K562 (cell line): ENCODE measurements at regions not wholly inside any gene's neighbourhood (a gene's known extent, or its start where the extent isn't known, plus 50 kb on each side); places are given as distances from the start of the nearest gene placed in this dataset.

Experiments
- ARID2 ChIP-seq: fragments of 450-650 bp; IDR thresholded peaks from 2 replicates; pipeline ENCODE4 v1.6.1; 2017; ENCODE audit warnings: antibody characterized with exemption, mild to moderate bottlenecking
- ARNT ChIP-seq, 2 experiments: fragments of 450-650 bp; IDR thresholded peaks; 2 replicates each; pipeline ENCODE4 v1.6.1; 2016; ENCODE audit warnings: mild to moderate bottlenecking in 1 of 2
- ATF1 ChIP-seq, 2 experiments: fragments of 450-650 bp in 1 of 2; IDR thresholded peaks; 2 replicates each; pipeline ENCODE4 v1.6.1; 2016; ENCODE audit warnings: missing compliant biosample characterization in 1 of 2, missing genetic modification characterization in 1 of 2
- ATF7 ChIP-seq: fragments of 450-650 bp; IDR thresholded peaks from 2 replicates; pipeline ENCODE4 v1.7.1; 2014; ENCODE audit warnings: mild to moderate bottlenecking, moderate library complexity
- CBX3 ChIP-seq, 2 experiments: IDR thresholded peaks; 1 replicate in 1 of 2; 2 replicates in 1 of 2; pipeline ENCODE4 v1.6.1; 2012; ENCODE audit warnings: inconsistent platforms in 2 of 2, low read length in 2 of 2, borderline replicate concordance in 1 of 2, control low read depth in 1 of 2
- CEBPB ChIP-seq: fragments of 450-650 bp; IDR thresholded peaks from 2 replicates; pipeline ENCODE4 v1.6.1; 2016; ENCODE audit warnings: missing genetic modification characterization, missing compliant biosample characterization
- CREM ChIP-seq: IDR thresholded peaks from 2 replicates; pipeline ENCODE4 v1.6.1; 2014; ENCODE audit warnings: antibody characterized with exemption, low read depth
- CTBP1 ChIP-seq: fragments of 450-650 bp; IDR thresholded peaks from 2 replicates; pipeline ENCODE4 v1.6.1; 2016; ENCODE audit warnings: borderline replicate concordance
- E2F6 ChIP-seq, 2 experiments: IDR thresholded peaks; 2 replicates each; pipeline ENCODE4 v1.6.1; 2011; ENCODE audit warnings: borderline replicate concordance in 1 of 2, control low read depth in 1 of 2, low read depth in 1 of 2, low read length in 1 of 2, mild to moderate bottlenecking in 1 of 2, mixed read lengths in 1 of 2, moderate library complexity in 1 of 2; ENCODE audit not compliant: insufficient read depth in 1 of 2, insufficient read length in 1 of 2, poor library complexity in 1 of 2, severe bottlenecking in 1 of 2; ENCODE audit errors: extremely low read depth in 1 of 2
- EGR1 ChIP-seq: fragments of 450-650 bp; conservative IDR thresholded peaks from 2 replicates; pipeline ENCODE4 v1.6.1; 2017; ENCODE audit warnings: mild to moderate bottlenecking
- EP300 ChIP-seq: IDR thresholded peaks from 2 replicates; pipeline ENCODE4 v1.6.1; 2012; ENCODE audit warnings: low read length, improper control_type of control experiment
- ETV6 ChIP-seq, 3 experiments: fragments of 150-350 bp in 1 of 3; sonication (generic) in 1 of 3; formaldehyde crosslinking in 1 of 3; IDR thresholded peaks; 2 replicates each; pipeline versions ENCODE4 v1.6.1 to v1.8.0; 2014 to 2022; ENCODE audit warnings: borderline replicate concordance in 2 of 3, low read depth in 2 of 3, antibody characterized with exemption in 1 of 3, low read length in 1 of 3, mild to moderate bottlenecking in 1 of 3, missing genetic modification reagents in 1 of 3
- HMBOX1 ChIP-seq: sonication (generic); IDR thresholded peaks from 2 replicates; pipeline ENCODE4 v1.6.1; 2016
- NEUROD1 ChIP-seq: fragments of 150-350 bp; IDR thresholded peaks from 2 replicates; pipeline ENCODE4 v1.6.1; 2014; ENCODE audit warnings: borderline replicate concordance, low read length, low read depth; ENCODE audit not compliant: partially characterized antibody
- NFRKB ChIP-seq: fragments of 450-650 bp; IDR thresholded peaks from 2 replicates; pipeline ENCODE4 v1.6.1; 2016; ENCODE audit warnings: low read depth
- POLR2H ChIP-seq: IDR thresholded peaks from 2 replicates; pipeline ENCODE4 v1.6.1; 2016; ENCODE audit warnings: missing genetic modification characterization, low read depth, mild to moderate bottlenecking, control low read depth, missing compliant biosample characterization, moderate library complexity
- RCOR1 ChIP-seq, 2 experiments: IDR thresholded peaks; 2 replicates each; pipeline ENCODE4 v1.6.1; 2012; ENCODE audit warnings: low read depth in 2 of 2, low read length in 2 of 2, borderline replicate concordance in 1 of 2, improper control_type of control experiment in 1 of 2
- SMARCA4 ChIP-seq: fragments of 450-650 bp; IDR thresholded peaks from 2 replicates; pipeline ENCODE4 v1.6.1; 2016
- ZNF232 ChIP-seq: sonication (generic); formaldehyde crosslinking; IDR thresholded peaks from 2 replicates; pipeline ENCODE4 v1.8.0; 2022; ENCODE audit warnings: mild to moderate bottlenecking, missing genetic modification reagents

- TF ChIP-seq CTBP1 (peak; percentile 46; the same call in 1 of the 2 replicates), RCOR1 (IDR thresholded peaks at IDR 0.05; ENCODE audit: borderline replicate concordance in 1 of 2, low read depth in 2 of 2, low read length in 2 of 2) (0 out of 4 replicates have a peak, but pooled peaks of 1 of the 2 experiments have one; percentile 38), E2F6 (IDR thresholded peaks at IDR 0.05; ENCODE audit: borderline replicate concordance in 1 of 2, extremely low read depth in 1 of 2, insufficient read depth in 1 of 2, insufficient read length in 1 of 2, low read depth in 1 of 2, low read length in 1 of 2, poor library complexity in 1 of 2, severe bottlenecking in 1 of 2) (no peak), POLR2H (tag) (peak; percentile 59; the same call in 1 of the 2 replicates), SMARCA4 (peak; percentile 72), ARID2 (no peak), EGR1 (peak; percentile 75), EP300 (peak; percentile 38; the same call in 1 of the 2 replicates), ATF7 (0 out of 2 replicates have a peak, but pooled peaks have one; percentile 12), ZNF232 (CRISPR knock-in tag) (no peak), CREM (peak; percentile 27; the same call in 1 of the 2 replicates), ARNT (IDR thresholded peaks at IDR 0.05) (0 out of 4 replicates have a peak, but pooled peaks of 1 of the 2 experiments have one; percentile 46), CEBPB (tag) (peak; percentile 67), NFRKB (0 out of 2 replicates have a peak, but pooled peaks have one; percentile 42), HMBOX1 (no peak), CBX3 (IDR thresholded peaks at IDR 0.05; ENCODE audit: borderline replicate concordance in 1 of 2, low read length in 2 of 2) (peak in 1 of 2 experiments; percentile 27; a peak in 1 of 3 replicates), NEUROD1 (no peak), ETV6 (IDR thresholded peaks at IDR 0.05; ENCODE audit: borderline replicate concordance in 1 of 2, low read depth in 2 of 2, low read length in 1 of 2) (peak in 1 of 2 experiments; percentile 81; a peak in 2 of 4 replicates), ETV6 (CRISPR knock-in tag; IDR thresholded peaks at IDR 0.05; ENCODE audit: borderline replicate concordance) (no peak), ATF1 (CRISPR knock-in tag; IDR thresholded peaks at IDR 0.05) (no peak), ATF1 (tag; IDR thresholded peaks at IDR 0.05) (0 out of 2 replicates have a peak, but pooled peaks have one; percentile 28)
These were observed 1291.6 kb upstream of the ZEB2 start (continued) for GRCh38 chr2:145811276-145812164.
